Fibroblast of skin of left biceps (primary cell): ENCODE measurements at regions not wholly inside any gene's neighbourhood (a gene's known extent, or its start where the extent isn't known, plus 50 kb on each side); places are given as distances from the start of the nearest gene placed in this dataset.

Experiments used
- DNase-seq, 2 experiments: peaks; one replicate each; pipeline ENCODE4 v3.0.0-alpha.2; 2013; ENCODE audit warnings: low read depth in 2 of 2

DNA sequence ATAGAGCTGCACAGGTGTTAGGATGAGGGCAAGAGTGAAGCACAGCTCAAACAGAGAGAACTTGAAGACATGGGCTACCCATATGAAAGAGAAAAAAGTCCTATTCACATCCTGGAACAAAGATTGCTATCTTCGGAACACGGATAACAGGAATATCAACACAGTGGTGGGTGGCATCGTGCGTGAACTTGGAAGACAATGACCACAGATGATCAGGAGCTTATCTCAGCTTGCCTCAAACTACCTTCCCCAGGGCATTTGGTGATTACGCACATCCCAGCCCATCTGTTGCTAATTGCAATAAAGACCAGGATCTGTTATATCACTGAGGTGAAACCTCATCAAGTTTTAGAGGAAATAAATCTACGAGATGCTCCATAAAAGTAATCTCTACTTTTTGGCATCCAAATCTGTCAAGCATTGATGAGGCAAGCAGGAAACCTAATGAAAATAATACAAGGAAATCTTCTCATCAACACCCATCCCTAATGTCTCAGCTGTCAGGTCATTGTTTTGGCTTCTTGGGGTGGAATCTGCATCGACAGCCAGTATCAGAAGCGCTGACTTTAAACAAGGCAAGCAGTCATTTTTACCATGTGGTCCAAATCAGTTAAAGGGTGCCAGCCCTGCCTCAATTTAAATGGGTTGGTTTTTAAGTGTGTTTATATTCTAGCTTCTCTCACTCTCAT is 188.2 kb downstream of the SPCS3 start:
- DNase-seq, result no peak

DNA sequence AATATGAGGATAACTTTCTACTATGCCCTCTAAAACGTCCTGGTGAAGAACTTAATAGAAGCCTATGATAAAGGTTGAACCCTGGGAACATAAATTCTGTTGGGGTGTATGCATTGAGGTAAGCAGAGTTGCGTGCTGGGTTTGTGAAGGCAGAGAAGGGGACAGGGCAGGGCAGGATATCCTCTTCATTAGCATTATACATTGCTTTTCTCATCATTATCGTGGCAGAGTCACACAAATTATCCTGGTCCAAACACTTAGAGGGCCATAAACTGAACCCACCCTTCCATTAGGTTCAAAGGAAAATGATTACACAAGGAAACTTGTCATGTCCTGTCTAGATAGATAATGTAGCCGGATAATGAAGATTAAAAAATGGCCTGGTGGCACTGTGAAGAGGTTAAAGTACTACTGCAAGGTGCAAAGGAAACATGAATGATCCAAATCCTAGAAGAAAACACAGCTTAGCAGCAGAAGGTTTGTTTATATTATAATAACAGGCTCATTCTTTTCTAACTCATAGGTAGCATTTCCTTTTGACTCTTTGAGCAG is 189.1 kb downstream of the SPCS3 start:
- DNase-seq, result no peak

DNA sequence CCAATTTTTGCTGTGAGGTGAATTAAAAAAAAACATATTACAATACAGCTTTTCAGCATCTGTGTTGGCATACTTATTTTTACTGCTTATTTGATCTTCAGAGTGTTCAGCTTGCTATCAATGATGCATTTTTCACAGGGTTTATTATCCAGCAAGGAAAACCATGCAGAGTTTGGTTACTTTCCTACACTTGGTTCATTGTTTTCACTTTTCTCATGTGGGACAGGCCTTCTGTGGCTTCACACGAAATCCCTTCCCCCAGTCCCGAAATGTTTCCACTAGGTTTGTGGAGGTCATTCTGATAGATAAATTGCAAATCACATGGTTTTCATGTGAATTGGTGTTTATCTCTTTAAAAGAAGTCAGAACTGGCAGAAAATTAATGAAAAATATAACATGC is 205.8 kb downstream of the SPCS3 start:
- no peak for DNase-seq

DNA sequence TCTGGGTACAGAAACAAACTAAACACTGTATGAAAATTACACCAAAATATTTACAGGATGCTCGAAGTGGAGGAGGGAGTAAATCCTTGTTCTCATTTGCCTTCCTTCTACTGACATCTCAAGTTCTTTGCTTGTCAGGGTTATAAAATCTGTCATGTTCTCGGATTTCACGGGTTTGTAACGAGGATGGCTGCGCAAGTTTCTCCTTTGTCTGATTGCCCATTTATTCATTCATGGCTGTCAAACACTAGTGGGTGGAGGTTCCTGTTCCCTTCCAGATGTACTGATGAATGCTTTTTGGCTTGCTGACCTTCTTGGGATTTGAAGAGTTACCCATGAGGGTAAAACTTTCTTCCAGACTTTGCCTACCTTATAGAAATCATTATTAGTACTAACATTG is 206.9 kb downstream of the SPCS3 start:
- no peak for DNase-seq

DNA sequence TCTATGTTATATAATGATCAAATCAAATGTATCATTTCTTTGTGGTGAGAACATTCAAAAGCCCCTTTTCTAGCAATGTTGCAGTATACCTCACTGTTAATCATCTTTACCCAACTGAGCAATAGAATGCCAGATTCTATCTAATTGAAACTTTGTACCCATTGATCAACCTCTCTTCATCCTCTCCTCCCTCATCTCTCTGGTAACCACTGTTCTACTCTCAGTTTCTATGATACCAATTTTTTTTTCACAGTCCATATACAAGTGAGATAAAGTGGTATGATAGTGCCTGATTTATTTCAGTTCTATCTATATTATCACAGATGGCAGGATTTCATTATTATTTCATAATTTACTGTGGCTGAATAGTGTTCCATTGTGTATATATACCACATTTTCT is 209.8 kb downstream of the SPCS3 start:
- no peak for DNase-seq

DNA sequence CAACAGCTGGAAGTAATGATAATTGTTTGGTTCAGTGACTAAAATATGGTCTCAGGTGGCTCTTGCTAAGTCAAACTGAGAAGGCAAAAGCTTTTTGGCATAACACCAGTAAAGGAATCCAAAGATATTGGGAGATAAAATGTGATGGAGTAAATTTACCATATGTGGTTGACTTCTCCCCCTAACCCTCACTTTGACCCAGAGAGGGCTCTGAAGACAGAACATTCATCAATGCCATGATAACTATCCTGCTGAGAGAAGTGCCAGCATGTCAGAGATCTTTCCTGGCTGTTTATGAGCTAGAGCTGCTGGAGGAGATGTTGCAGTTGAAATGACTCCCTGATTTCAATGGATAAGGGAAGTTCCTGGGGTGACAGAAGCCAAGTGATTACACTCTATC is 213.4 kb downstream of the SPCS3 start:
- DNase-seq, result no peak

DNA sequence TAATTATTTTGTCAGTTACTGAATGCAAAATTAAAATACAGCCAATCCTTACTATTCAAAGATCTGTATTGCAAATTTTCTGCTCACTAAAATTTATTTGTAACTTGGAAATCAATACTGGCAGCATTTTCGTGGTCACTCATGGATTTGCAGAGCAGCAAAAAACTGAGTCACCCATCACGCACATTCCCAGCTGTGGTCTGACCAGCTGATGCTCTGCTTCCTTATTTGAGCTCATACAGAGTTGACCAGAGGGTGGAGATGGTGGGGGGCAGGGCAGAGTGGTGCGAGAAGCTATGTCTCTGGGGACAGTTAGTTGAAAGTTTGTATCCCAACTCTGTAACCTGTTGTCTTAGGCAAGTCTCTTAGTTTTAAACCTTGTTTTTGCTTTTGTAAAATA is 214.8 kb downstream of the SPCS3 start:
- DNase-seq, result peak; percentile 31 to 43

DNA sequence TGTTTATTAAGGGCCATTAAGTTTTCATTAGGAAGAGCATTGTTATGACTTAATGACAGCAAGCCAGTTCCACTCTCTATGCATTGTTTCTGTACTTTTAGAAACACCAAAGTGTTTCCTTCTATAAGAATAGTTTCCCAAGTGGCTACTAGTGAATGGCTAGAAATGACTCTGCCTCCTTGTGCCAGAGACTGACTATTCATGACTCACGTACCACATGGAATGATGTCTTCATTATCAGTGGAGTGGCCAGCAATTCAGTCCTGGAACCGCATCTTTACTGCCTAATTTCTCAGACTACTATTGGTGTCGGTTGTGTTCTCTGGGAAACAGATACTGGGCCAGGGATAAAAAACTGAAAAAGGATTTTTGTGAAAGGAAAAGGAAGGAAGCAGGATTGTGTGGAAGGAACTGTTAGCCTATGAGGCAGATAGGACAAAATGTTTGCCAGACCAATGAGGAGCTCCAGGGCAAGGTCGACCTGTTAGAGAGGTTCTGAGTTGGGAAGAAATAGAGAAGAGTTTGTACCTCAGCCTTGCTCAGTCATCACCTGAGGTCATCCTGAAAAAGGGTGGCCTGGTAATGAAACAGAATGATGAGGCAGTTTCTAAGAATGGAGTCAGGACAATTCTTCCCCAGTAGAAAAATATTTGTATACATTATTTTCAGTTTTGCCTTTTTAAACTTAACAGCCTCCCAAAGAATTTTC is 218.6 kb downstream of the SPCS3 start:
- peak; percentile 52 to 59 for DNase-seq

DNA sequence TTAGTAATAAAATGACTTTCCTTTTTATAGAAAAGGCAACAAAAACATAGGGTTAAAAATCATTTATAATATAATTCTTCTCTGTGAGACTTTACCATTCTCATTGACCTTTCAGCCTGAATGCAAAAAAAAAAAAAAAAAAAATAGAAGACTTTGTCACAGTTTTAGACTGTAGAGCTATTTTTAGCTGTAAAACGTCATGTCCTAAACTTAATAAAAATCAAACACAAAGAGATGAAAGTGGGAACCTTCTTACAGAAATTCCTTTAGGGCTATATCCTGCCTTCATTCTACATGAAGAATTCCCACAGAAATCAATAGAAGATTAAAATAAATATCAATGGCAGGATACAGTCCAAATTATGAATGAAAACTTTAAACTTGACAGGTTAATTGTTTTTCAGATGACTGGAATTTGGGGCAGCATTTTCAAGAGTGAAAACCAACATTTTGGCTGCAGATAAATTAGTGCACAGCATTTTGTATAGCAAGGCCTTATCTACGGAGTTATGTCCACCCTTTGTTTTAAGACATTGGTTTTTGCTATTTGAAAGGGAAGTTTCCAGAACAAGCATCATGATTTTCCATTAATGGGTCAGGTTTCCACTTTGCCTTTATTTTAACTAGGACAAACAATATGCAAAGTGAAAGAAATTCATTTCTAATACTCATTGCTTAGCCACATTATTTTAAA is 219.5 kb downstream of the SPCS3 start:
- DNase-seq, result no peak

DNA sequence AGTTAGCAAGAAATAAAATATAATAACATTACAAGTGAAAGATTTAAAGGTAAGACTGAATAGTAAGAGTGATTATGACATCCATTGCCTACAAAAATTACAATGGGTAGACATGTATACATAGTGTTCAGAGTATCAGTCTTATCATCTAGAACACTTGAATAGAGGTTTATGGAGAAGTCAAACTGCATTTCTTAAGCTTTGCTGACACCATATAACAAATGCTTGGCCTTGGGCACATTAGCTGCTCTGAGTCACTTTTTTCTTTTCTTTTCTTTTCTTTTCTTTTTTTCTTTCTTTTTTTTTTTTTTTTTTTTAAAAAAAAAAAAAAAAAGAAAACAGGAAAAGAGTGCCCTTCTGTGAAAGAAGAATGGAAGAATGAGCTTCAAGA is 220.0 kb downstream of the SPCS3 start:
- DNase-seq, result no peak

DNA sequence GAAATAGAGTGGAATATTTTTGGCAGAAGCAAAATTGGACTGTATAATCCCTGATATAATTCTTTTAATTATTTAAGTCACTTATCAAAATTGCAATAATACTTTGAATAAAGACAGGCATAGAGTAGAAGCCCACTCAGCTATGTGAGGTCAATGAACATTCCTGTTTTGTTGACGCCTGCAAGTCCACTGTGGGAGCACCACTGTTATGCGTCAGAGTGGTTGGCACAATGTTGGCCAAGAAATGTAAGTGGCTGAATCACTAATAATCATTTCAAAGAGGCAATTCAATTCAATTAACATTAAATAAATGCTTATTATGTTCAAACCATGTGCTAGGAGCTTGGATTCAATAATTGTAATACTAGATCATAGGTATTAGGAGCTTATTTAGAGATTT is 221.0 kb downstream of the SPCS3 start:
- no peak for DNase-seq

DNA sequence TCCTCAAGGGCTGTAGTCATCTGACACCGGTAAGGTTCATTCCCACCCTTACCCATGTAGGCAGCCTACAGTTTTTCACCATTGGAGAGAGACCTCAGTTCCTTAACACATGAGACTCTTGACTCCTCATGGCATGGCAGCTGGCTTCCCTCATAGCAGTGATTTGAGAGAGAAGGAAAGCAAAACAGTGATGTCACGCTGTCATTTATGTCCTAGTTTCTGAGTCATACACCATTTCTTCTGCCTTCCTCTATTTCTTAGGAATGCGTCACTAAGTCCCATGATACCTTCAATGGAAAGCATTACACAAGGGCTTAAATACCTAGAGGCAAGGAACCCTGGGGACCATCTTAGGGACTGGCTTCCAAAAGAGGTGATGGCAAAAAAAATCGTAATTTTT is 226.1 kb downstream of the SPCS3 start:
- no peak for DNase-seq

DNA sequence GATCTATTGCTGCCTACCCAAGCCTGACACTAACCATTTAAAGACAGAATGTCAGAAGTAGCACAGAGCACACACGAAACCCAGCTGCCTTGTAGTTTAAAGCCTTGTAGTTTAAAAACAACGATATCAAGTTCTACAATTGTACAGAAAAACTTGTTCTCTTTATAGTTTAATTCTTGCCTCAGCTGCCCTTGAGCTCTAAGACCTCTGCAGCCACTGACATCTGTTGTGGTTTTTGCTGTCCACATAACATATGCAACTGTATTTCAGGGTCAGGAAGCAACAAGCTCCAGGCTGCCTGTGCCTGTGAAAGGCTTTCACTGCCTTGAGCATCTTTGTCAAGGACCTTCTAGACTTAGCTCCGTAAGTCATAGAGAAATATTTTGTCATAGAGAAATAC is 227.2 kb downstream of the SPCS3 start:
- DNase-seq, result no peak

DNA sequence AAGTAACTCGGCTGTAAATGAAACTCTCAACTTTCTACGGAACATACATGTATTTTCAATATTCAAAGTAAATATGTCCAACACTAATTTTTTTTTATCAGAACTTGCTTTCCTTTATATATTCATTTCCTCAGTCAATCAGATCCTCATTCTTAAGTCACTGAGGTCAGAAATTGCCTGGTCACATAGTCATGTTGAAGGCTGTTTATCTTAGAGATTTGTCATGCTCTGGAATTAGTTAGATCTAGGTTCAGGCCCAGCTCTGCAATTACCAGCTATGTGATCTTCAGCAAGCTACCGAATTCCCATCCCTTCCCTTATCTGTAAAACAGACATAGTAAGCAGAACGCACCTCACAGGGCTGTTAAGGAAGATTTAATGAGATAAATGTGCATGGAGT is 228.8 kb downstream of the SPCS3 start:
- DNase-seq, result no peak

DNA sequence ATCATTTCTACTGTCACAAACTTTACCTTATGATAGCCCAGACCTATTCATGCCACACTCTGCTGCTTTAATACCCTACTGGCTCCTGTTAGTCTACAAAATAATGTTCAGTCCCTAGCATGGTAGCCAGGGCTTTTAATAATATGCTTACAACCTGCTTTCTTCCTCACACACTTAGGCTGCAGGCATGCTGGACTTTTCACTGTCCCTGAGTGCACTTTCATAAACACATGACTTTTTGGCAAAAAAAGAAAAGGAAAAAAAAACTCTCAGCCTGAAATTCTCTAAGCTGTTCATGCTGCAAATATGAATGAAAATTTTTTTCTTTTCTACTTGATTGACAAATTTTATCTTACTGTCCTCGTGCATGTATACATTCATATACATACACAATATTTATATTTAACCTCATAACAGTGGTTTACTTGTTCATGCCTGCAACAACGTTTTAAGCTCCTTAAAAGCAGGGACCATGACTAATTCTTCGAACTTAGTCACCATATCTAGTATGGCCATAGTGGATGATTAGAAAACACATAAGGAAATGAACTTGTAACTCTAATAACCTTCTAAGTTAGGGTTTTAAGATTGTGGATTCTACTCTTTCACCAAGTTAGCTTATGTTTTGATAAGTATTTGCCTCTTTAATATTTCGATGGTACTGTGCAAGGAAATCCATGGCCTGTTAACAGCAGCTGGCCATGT is 229.5 kb downstream of the SPCS3 start:
- no peak for DNase-seq

DNA sequence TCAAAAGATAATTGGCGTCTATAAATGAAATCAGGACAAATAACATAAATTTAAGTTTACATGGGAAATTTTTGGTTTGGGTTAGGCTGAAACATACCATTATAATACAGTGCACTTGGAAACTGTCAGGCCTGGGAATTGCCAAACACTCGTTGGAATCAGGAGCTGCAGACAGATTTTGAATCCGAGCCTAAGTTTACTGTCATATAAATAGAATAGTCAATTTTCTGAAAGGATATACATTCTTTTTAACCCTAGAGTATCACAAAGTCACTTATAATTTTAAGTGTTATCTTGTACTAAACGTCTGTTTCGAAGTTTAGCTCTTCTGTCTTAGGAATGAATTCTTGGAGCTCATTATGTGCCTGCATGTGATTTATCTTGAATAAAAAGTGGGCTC is 234.1 kb downstream of the VEGFC start:
- no peak for DNase-seq

DNA sequence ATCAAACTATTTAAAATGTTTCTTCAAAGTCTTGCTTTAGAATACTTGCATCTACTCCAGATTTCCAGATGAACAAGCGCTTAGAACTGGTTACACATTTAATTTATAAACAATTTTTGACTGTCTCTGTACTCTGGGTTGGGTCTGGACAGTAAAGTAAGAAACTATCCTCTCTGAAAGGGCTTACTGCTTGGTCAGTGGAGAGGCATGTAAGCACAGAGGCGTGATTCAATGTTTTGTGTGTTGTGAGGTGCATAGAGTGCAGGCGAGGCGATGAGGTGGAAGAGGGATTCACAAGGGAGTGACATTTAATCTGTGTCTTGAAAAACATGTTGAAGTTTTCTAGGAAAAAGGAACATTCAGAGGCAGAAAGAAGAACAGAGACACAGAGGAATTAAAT is 231.4 kb downstream of the VEGFC start:
- DNase-seq, result no peak

DNA sequence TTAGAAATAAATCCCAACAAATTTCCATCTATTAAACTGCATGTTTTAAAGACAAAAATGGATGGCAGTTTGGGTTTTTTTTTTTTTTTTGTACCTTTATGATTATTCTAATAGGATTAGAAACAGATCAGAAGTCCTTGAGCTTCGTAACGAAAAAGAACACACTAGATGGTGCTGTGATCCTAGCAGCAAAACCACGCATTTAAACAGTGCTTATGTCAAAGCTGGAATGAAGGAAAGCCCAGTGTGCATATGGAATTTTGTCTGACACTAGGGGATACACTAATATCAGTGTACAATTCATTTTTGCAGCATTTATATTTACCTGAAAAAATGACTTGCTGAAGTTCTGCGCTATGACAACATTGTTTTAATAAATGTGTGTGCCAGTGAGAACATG is 229.1 kb downstream of the VEGFC start:
- peak; percentile 45 to 57 for DNase-seq

DNA sequence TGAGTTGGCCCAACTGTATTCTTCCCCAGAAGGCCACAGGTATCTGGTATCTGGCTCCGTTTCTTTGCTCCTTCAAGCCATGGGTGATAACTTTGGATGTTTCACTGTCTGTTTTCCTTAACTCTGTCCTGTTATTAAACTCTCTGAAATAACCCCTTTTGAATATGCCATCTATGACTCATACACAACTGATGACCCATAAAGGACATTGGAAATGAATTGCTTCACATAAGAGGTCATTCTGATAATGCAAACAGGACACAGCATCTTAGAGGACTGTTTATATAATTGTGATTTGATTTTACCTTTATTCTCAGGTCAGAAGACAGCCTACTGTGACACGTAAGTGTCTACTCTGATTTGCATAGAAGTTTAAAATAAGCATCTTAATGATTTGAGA is 227.7 kb downstream of the VEGFC start:
- no peak for DNase-seq

DNA sequence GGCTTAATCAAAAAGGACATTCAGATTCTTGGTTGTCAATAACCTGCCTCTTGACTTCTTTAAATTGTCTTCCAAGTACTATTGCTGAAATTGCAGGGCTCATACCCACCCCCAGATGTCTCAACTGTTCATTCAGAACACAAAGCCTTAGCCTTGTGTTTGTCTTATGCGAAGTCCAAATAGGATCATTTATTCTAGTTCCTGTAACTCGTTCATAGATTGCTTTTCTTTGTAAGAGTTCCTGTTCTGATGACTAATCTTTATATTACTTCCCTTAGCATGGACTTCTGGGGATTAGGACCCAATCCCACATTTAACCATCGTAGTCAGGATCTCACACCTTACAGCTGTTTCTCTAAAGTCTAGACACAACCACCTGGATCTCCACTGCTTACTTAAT is 226.0 kb downstream of the VEGFC start:
- no peak for DNase-seq

DNA sequence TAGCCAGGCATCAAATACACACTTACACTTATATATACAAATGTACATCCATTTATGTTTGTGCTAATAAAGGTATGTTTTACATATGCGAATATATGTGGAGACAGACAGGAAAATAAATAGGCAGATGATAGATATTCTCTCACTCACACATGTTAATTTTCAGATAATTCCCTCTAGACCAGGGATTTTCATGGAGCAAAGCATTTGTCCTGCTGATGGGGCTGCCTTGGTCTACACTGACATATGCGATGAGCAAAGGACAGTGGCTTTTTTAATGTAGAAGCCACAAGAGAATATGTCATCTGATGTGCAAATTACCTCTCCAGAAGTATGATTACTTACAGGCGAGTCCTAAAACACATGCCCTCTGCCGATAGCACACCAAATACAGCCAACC is 224.5 kb downstream of the VEGFC start:
- DNase-seq, result no peak

DNA sequence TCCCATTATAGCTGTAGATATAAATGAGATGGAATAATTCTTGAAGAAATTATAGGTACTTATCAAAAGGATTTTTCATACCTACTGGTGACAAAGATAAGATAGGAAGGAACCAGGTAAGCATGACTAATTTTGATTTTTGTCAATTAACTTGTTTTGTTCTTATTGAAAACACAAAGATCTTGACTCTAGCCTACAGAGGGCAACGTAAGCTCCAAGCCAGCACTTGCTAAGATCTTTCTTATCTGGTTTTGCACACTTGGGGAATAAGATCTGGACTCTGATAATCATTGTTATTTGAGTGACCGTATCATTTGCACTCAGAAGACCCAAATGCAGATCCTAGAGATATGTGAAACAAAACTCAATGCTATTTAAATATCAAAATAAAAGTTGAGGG is 223.4 kb downstream of the VEGFC start:
- DNase-seq, result no peak
